Bronchial epithelial cell (primary cell): ENCODE measurements at regions not wholly inside any gene's neighbourhood (a gene's known extent, or its start where the extent isn't known, plus 50 kb on each side); places are given as distances from the start of the nearest gene placed in this dataset.

Source experiments
- DNase-seq: peaks from one replicate; pipeline ENCODE4 v3.0.0-alpha.2; 2010; ENCODE audit warnings: low read depth
- FAIRE-seq: peaks from 2 replicates; lab custom pipeline; 2011; peaks lifted over from hg19 to GRCh38; lab: Jason Lieb, UNC
- H3K27me3 ChIP-seq: 2 replicates; pipeline ENCODE4 v1.5.1; 2011; ENCODE audit warnings: low read length; ENCODE audit not compliant: control insufficient read depth, insufficient read depth
- H3K36me3 ChIP-seq: 2 replicates; pipeline ENCODE4 v1.5.1; 2011; ENCODE audit warnings: low read length; ENCODE audit not compliant: control insufficient read depth, insufficient read depth
- H3K4me3 ChIP-seq: 2 replicates; pipeline ENCODE4 v1.5.1; 2011; ENCODE audit warnings: mild to moderate bottlenecking, low read depth, low read length, control low read depth
- CTCF ChIP-seq: IDR thresholded peaks from 2 replicates; pipeline ENCODE4 v1.5.1; 2011; ENCODE audit warnings: mild to moderate bottlenecking, moderate library complexity, low read length, control low read depth, inconsistent platforms; ENCODE audit not compliant: insufficient read depth, severe bottlenecking

GRCh38 chr16:50970281-50970680 lies 180.8 kb downstream of the SALL1 start:
- Histone ChIP-seq H3K27me3 (no peaks in the 10 kb centered on the region), H3K36me3 (no peaks in the 10 kb centered on the region), H3K4me3 (no peak overlapping the region)
- FAIRE-seq (no peak), DNase-seq (no peak)
- TF ChIP-seq CTCF = no peak

GRCh38 chr16:50967827-50968612 lies 183.1 kb downstream of the SALL1 start:
- DNase-seq (no peak), FAIRE-seq (no peak)
- Histone ChIP-seq H3K27me3 (no peaks in the 10 kb centered on the region), H3K36me3 (no peaks in the 10 kb centered on the region), H3K4me3 (no peak overlapping the region)
- no peak for TF ChIP-seq CTCF

- no peak for FAIRE-seq
Observed at GRCh38 chr16:50964491-50964890, 186.6 kb downstream of the SALL1 start.

GRCh38 chr16:50961952-50962351 lies 189.1 kb downstream of the SALL1 start:
- Histone ChIP-seq H3K4me3 (no peak overlapping the region), H3K36me3 (no peaks in the 10 kb centered on the region), H3K27me3 (no peaks in the 10 kb centered on the region)
- no peak for FAIRE-seq
- DNase-seq = no peak
- TF ChIP-seq CTCF = no peak

More at GRCh38 chr16:50964491-50964890, 186.6 kb downstream of the SALL1 start:
- Histone ChIP-seq H3K4me3 (no peak overlapping the region), H3K27me3 (no peaks in the 10 kb centered on the region), H3K36me3 (no peaks in the 10 kb centered on the region)
- no peak for TF ChIP-seq CTCF
- no peak for DNase-seq

GRCh38 chr16:50960517-50961202 lies 190.4 kb downstream of the SALL1 start:
- FAIRE-seq (no peak), DNase-seq (no peak)
- Histone ChIP-seq H3K4me3 (no peak overlapping the region), H3K36me3 (no peaks in the 10 kb centered on the region), H3K27me3 (no peaks in the 10 kb centered on the region)
- TF ChIP-seq CTCF = no peak
